MM.1S (cell line): ENCODE measurements at regions not wholly inside any gene's neighbourhood (a gene's known extent, or its start where the extent isn't known, plus 50 kb on each side); places are given as distances from the start of the nearest gene placed in this dataset.

ENCODE experiments used
- CTCF ChIP-seq: fragments of 300-600 bp; sonication (generic); IDR thresholded peaks from 2 replicates; pipeline ENCODE4 v1.5.1; 2016; ENCODE audit warnings: antibody characterized with exemption, low read length, mixed read lengths
- EZH2 ChIP-seq: fragments of 300-600 bp; sonication (generic); optimal IDR thresholded peaks from 2 replicates; pipeline ENCODE3; 2017; ENCODE audit warnings: low read depth, mild to moderate bottlenecking, antibody characterized with exemption, low read length, mixed read lengths

GRCh38 chr9:88234114-88234513 lies 95.8 kb upstream of the SPATA31C2 start:
- TF ChIP-seq CTCF: no peak
- TF ChIP-seq EZH2: no peak
